ENCODE measurements at regions not wholly inside any gene's neighbourhood (a gene's known extent, or its start where the extent isn't known, plus 50 kb on each side); places are given as distances from the start of the nearest gene placed in this dataset.

DNA sequence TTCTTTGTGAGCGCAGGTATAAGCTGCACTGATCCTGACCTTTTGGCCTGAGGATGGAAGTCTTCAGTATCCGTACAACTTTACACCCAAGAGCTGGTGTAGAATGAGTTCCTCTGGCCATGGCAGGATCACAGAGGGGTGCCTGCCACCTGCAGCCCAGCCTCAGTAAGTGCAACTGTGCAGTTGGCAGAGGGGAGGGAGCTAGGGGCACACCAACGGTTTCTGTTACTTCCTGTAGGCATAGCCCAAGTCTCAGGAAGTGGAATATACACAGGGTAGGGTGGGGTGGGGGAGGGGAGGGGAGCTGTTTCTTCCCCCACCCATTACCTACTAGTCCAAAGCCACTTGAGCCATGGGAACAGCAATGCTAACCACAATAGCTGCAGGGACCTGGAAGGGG, 85.4 kb upstream of the GBA3 start:
- TF ChIP-seq, protein P1, sequence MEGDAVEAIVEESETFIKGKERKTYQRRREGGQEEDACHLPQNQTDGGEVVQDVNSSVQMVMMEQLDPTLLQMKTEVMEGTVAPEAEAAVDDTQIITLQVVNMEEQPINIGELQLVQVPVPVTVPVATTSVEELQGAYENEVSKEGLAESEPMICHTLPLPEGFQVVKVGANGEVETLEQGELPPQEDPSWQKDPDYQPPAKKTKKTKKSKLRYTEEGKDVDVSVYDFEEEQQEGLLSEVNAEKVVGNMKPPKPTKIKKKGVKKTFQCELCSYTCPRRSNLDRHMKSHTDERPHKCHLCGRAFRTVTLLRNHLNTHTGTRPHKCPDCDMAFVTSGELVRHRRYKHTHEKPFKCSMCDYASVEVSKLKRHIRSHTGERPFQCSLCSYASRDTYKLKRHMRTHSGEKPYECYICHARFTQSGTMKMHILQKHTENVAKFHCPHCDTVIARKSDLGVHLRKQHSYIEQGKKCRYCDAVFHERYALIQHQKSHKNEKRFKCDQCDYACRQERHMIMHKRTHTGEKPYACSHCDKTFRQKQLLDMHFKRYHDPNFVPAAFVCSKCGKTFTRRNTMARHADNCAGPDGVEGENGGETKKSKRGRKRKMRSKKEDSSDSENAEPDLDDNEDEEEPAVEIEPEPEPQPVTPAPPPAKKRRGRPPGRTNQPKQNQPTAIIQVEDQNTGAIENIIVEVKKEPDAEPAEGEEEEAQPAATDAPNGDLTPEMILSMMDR (IDR thresholded peaks at IDR 0.05) = no peak
- TF ChIP-seq POLR2A (IDR thresholded peaks at IDR 0.05) = no peak
